ENCODE measurements at regions not wholly inside any gene's neighbourhood (a gene's known extent, or its start where the extent isn't known, plus 50 kb on each side); places are given as distances from the start of the nearest gene placed in this dataset.
"Not testable (repeated sequence)": the region's sequence is repeated elsewhere in the genome, so short reads cannot be mapped to it uniquely, and the experiment has no call there.

DNA sequence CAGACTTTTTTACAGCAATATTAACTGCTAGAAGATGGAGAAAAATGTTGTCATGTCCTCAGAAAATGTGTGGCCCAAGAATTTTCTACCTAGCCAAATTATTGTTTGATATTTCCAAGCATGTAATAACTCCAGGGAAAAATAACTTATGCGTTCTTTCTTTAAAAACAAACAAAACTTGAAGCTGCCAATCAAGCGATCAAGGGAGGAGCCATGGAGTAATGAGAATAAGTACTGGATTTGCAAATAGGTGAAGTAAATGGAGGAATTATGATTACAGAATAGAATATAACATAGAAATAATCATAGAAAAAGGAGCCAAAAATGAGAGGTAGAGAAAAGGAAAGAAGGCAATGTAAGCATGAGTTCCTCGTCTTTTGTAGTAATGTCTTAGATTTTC, 225.3 kb downstream of the DLEU7 start:
- no peak for DNase-seq

DNA sequence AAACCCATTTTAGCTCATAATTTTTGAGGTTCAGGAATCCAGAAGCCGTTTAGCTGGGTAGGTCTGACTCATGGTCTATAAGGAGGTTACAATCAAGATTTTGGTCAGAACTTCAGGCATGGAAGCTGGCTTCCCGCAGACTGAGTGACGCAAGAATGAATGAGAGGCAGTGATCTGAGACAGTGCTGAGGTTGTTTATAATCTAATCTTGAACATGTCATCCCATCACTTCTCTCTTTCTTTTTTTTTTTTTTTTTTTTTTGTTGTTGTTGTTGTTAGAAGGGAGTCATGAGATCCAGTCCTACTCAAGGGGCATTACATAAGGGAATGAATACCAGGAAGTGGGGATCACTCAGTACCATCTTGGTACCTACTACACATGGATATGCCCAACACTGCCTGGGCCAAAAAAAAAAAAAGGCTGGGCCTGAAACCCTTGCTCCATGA, 217.4 kb downstream of the DLEU7 start:
- DNase-seq: no peak

DNA sequence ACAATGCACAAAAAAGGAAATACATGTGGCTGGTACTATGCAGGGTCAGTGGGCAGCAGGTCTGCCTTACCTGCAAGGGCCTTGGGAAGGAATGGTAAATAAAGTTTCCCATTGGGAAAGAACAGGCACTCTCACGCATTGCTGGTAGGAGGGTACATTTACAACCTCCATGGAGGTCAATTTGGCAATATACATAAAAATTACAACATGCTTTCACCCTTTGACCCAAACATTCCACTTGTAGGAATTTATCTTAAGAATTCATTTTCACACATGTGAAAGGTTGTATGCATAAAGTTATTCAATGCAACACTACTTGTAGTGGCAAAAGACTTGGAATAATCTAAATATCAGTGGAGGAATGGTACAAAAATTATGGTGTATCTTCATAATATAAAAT, 216.4 kb downstream of the DLEU7 start:
- DNase-seq: no peak

DNA sequence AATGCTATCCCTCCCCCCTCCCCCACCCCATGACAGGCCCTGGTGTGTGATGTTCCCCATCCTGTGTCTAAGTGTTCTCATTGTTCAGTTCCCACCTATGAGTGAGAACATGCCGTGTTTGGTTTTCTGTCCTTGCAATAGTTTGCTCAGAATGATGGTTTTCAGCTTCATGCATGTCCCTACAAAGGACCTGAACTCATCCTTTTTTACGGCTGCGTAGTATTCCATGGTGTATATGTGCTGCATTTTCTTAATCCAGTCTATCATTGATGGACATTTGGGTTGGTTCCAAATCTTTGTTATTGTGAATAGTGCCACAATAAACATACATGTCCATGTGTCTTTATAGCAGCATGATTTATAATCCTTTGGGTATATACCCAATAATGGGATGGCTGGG, 215.0 kb downstream of the DLEU7 start:
- not testable (repeated sequence) for DNase-seq

DNA sequence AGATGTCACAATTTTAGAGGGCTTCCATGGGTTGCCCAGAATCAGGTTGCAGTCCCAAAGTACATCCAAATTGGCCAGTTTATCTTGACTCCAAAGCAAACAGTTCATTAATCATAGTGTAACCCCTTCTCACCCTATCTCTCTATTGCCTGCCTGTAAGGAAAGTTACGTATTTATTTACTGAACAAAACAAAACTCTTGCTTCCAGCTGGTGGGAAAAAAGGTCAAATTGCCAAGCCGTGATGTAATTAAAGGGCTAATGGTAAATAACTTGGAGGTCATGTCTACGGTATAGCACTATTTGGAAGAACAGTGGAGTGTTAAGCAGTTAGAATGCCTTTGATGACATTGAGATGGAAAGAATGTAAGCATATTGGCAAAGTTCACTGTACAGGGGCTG, 214.0 kb downstream of the DLEU7 start:
- no peak for DNase-seq

DNA sequence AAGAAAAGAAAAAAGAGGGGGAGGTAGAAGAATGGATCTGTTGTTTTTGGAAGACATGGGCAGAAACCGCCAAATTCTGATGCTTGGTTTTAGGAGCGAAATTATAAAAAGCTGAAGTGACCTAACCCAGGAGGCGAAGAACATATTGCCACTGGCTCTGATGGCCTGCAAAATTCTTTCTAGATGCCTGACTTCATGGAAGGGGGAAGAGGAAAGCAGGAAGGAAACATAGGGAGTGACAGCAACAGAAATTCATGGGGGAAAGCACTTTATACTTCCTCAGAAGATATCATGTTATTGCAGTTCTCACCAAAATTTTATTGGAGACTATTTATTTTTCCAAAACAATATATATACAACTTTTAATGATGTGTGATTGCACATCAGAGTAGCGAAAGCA, 213.5 kb downstream of the DLEU7 start:
- DNase-seq: no peak

DNA sequence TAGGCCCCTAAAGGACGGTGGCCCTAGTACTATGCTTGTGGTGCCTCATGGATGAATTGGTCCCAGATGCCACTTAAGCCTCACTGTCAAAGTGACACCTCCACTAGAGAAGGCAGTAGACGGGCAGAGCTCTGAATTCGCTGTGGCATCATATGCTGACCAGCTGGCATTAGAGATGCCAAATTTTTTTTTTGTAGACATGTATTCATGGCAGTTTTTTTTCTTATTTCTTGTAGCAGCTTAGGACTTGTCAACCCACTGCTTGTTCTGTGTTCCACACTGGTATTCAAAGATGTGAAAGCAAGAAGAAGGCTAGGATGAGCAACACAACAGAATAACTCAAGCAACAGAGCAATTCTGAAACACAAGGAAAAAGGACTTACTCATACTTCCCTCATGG, 212.5 kb downstream of the DLEU7 start:
- no peak for DNase-seq

DNA sequence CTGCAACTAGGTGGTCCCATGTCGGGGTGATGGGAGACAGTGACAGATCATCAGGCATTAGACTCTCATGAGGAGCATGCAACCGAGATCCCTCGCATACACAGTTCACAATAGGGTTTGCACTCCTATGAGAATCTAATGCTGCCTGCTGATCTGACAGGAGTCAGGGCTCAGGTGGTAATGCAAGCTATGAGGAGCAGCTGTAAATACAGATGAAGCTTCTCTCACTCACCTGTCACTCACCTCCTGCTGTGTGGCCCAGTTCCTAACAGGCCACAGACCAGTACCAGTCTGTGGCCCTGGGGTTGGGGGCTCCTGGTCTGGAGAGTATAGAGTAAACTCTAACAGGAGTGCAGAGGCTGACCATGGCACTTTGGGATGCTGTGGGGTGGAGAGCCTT, 209.2 kb downstream of the DLEU7 start:
- no peak for DNase-seq

DNA sequence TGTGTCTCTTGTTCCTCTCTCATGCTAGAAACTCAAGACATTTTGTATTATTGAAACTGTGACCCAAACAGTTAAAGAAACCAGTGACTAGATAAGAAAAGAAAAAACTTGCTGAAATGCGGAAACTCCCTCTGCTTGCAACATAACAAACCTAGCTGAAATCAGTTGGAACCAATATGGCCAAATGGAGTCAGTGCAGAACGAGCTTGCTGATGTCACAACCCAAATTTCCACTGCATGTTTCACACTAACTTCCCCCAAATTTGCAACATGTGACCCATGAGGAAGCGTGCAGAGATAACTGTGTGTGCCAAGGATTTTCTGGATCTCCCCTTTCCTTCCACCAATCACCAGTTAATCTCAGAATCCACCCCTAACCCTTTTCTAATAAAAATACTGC, 208.0 kb downstream of the DLEU7 start:
- no peak for DNase-seq

DNA sequence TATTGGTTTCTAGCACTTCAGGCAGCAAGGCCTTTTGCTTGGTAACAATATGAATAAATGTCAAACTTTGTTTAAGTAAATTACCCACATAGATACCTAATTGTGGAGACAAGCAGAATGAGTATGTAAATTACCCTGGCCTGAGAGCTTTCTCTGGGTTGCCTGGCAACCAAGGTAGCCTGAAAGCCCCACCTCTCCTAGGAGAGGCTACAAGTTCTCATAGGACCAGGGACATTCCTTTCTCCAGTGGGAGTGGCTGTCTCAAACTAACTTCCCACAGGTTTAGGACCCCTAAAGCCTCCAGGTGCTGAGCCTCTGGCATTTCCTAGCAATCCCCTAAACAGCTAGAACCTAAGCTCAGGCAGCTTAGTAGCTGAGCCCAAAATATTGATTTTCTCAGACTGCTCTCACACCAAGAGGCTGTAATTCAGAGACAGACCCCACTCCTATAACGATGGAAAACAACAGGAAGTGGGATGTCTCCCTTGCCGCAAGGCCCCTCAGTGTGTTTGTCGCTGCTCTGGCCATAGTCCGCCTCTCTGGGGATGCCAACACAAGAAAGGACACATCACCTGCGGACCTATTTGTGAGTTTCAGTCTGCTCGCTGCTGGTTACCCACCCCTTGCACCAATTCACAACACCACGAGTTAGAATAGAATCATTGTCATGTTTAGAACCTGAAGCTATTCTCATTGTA, 207.3 kb downstream of the DLEU7 start:
- no peak for DNase-seq

DNA sequence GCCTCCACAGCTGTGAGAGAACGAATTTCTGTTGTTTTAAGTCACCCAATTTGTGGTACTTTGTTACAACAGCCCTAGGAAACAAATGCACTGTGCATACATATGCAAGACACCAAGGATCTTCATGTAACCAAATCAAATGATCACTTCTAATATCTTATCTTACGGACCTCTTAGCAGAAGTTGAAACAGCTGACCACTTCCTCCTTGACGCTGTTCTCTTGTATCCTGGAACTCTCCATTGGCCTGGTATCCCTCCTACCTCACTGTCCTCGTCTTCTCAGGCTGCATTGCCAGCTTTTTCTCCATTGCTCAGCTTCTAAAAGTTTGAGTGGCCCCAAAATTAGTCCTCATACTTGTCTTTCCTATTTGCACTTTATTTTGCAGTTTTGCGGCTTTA, 200.4 kb downstream of the DLEU7 start:
- no peak for DNase-seq

DNA sequence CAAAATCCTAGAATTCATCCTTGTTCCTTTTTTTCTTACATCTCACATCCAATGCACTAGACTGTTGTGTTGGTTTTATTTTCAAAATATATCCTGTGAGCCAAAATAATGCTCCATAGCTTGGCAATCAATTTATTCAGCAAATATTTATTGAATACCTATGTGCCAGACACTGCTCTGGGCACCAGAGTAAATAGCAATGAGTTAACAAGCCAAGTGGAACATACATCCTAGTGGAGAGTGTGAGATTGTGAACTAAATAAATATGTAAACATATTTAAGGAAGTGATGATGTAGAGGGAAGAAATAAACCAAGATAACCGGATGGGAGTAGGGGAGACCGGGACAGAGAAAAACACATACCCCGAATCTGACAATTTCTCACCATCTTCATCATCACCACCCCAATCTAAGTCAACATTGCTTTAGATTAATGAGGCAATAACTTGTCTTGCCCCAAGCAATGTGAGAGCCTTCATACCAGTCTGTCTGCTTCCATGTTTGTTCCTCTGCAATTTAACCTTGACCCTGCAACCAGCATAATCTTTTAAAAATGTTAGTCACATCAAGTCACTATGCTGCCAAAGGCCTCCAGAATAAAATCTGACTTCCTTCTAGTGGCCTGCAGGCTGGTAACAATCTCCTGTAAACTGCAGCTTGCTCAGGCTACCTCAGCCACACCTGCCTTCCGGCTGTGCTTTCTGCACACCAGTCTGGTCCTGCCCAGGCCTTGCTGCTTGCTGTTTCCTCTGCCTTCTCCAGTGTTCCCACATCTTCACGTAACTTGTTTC, 199.2 kb downstream of the DLEU7 start:
- DNase-seq: no peak

DNA sequence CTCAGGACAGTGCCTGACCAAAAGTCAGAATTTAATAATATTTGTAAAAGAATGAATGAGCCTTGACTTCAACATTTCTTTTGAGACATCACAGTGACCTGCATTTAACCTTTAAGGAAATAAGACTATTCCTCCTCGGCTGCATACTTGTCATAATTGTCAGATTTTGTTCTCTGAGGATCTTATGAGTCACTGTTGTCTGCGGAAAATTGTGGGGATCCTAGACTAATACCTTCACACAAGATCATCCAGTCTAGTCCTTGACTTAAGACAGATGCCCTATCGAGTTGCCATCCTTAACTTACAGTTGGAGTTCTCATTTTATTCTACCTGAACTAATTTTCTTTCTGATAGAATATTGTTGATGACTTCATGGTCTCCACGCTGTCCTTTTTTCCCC, 198.4 kb downstream of the DLEU7 start:
- DNase-seq: no peak

DNA sequence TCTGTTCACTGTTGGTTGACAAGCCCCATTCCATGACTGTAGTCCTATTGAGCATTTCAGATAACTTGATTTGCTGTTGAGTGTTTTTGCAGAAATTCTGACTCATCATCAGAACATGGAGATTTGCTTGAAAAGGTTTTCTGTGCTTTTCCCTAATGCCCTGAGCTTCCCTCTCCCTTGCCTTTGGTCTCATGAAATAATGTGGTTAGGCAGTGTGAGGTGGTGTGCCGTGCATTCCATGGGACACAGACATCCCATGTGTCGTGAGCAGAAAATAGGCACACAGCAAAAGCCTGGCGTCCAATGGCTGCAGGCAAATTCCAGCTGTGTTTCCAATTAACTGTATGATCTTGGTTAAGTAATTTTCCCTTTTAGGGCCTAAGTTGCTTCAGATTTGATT, 197.4 kb downstream of the DLEU7 start:
- no peak for DNase-seq

DNA sequence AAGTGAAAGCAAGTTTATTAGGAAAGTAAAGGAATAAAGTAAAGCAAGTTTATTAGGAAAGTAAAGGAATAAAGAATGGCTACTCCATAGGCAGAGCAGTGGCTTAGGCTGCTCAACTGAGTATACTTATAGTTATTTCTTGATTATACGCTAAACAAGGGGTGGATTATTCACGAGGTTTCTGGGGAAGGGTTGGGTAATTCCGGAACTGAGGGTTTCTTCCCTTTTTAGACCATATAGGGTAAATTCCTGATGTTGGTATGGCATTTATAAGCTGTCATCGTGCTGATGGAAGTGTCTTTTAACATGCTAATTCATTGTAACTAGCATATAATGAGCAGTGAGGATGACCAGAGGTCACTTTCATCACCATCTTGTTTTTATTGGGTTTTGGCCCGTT, 194.3 kb downstream of the DLEU7 start:
- DNase-seq: no peak

DNA sequence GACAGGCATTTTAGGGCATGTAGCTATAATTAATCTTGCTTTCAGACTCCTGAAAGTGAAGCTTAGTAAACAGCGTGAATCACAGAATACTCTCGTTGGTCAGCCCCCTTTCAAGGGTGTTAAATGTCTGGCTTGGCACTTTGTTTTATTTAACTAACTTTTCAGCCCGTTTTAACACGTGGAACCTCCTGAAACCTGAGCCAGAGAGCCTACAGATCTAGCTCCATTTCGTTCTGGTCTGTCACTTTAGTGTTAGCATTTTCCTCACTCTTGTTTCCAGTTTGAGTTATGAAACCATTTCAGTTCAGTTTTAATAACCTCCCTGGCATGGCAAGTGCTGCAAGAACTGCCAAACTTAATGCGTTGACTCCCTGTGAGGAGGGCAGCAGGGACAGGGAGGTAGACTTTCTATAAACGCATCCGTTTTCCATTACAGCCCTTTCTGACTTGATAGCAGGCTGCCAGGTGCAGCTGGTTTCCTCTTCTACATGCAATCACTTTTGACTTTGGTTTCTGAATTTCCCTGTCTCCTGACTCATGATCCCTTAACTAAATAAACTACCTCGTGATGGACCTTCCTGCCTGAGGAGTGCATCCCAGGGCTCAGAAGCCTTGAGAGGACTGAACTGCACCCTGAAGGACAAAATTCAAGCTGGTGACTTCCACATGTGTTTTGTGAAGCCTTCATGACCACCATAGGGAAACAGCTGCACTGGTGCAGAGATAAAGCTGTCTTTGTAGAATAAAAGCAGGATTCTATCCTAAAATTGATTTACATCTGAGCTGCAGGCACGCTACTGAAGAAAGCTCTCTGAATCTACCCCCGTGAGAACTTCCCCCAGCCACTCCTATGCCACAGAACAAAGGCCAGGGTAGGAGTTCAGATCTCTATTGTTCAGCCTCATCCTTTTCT, 192.6 kb downstream of the DLEU7 start:
- DNase-seq: no peak

DNA sequence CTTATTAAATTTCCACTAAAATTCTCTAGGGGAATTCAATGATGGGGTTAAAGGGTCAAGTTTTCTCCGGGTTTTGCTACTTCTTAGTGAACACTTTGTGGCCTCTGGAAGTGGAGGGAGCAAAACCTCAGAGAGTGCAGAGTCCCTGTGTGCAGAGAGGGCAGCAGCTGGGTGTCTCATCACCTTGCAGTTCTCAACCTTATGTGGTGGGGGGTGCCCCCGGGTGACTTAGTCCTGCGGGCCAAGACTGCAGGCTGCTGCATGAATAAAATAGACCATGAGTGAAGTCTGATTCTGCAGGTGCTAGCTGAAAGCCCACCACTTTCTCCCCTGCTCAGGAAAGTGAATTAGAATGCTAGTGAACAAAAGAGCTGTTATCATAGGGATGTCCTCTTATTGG, 191.6 kb downstream of the DLEU7 start:
- no peak for DNase-seq

DNA sequence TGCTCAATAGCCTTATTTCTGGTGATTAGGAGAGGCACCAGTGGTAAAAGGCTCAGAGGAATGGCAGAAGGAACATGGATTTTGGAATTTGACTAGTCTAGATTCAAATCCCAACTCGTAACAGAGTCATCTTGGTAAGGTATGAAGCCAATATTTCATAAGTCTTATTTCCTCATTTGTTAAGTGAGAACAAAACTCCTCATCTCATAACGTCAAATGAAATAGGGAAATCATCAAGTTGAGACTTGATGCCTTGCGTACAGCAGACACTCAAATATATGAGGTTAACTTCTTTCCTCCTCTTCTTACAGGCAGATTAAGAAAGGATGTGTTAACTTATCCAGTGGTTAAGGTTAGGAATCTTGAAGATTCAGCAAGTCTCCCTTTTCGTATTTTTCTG, 189.2 kb downstream of the DLEU7 start:
- DNase-seq: no peak

DNA sequence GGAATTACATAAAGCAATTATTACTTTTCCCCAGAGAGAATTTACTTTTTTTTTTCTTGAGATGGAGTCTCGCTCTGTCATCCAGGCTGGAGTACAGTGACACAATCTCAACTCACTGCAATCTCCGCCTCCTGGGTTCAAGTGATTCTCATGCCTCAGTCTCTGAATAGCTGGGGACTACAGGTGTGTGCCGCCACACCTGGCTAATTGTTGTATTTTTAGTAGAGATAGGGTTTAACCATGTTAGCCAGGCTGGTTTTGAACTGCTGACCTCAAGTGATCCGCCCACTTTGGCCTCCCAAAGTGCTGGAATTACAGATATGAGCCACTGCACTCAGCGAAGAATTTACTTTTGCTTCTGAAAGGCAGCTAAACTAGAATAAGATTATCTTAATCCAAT, 181.6 kb downstream of the DLEU7 start:
- DNase-seq: not testable (repeated sequence)

DNA sequence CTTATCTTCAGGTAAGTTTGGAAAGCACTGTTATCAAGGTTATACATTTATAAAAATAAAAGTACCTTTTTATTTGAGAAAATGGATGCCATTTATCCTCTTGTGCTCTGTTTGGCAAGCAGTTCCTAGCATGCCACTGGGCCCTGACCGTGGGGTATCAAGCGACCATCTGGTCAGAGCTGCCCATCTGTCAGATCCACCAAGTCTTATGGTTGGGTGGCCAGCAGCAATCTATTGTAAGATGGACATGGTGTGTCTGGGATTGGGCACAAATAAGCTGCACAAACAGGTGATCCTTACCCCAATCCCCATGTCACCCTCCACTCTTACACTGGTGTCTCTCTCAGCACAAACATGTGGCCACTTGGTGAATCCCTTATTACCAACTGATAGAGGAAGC, 178.5 kb downstream of the DLEU7 start:
- DNase-seq: no peak

DNA sequence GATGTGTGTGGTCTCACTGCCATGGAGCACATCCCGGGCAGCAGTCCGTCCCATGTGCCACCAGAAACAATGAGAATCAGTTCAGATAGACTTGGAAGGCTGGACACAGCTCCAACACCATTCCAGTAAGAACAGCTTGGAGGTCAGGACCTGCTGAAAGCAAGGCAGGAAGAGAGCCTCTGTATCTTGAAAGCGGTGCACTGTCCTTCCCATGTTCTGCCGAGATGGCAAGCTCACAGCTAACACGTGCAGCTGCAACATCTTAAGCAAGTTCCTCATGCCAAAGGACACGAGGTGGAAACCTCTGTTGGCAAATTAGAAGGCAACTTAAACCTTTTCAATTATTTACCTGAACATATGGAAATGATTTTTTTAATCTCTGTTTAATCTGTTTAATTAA, 175.4 kb downstream of the DLEU7 start:
- DNase-seq: no peak

DNA sequence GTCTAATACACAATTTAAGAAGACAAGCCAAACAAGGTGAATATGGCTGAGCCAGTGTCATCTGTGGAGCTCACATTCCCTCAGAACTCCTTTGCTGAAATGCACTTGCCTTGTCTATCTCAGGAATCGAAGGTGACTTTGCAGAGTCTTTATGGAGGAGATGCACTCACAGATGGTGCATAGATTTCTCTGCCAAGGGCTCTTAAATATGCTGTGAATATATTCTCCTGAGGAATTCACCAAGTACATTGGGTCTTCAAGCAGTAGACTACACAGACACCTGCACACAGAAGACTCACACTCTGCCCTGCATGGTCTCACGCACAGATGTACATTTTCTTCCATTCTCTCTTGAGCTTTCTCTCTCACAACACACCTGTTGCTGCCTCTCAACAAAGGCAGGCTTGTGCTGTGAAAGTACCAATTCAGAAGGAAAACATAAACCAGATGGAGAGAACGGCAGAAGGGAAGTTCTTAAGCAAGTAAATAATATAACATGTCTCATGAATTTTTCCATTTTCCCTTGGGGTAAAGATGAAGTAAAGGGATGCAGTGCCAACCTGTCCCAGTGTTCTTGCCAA, 174.7 kb downstream of the DLEU7 start:
- DNase-seq: no peak

DNA sequence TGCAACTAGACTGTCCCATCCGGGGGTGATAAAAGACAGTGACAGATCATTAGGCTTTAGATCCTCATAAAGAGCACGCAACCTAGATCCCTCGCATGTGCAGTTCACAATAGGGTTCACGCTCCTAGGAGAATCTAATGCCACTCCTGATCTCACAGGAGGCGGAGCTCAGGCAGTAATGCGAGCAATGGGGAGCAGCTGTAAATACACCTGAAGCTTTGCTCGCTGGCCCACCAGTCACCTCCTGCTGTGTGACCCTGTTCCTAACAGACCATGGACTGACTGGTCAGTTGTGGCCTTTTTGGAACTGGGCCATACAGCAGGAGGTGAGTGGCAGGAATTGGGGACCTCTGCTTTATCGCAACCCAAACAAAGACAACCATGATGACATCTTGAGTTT, 173.2 kb downstream of the DLEU7 start:
- DNase-seq: no peak

All from cortex of kidney (tissue), 1 donor.